NCI-H2081 (cell line): ENCODE measurements at regions not wholly inside any gene's neighbourhood (a gene's known extent, or its start where the extent isn't known, plus 50 kb on each side); places are given as distances from the start of the nearest gene placed in this dataset.

Experiments used
- DNase-seq, 2 experiments: peaks; one replicate each; lab custom pipeline; 2025; lab: John Stamatoyannopoulos, UW

GRCh38 chr16:55169780-55170179 lies 154.2 kb upstream of the IRX6 start:
- no peak for DNase-seq

- DNase-seq: no peak
These were observed 152.8 kb upstream of the IRX6 start for GRCh38 chr16:55171241-55171640.

GRCh38 chr16:55175389-55175788 lies 148.6 kb upstream of the IRX6 start:
- DNase-seq: no peak

GRCh38 chr16:55176901-55177300 lies 147.1 kb upstream of the IRX6 start:
- DNase-seq: no peak

- no peak for DNase-seq
These were observed 144.6 kb upstream of the IRX6 start for GRCh38 chr16:55179411-55179810.

GRCh38 chr16:55179852-55180585 lies 144.0 kb upstream of the IRX6 start:
- DNase-seq: no peak

GRCh38 chr16:55184052-55184451 lies 140.0 kb upstream of the IRX6 start:
- no peak for DNase-seq

- DNase-seq: no peak
These were observed 139.4 kb upstream of the IRX6 start for GRCh38 chr16:55184619-55185018.

- DNase-seq: peak; percentile 0 to 32
These were observed 134.8 kb upstream of the IRX6 start for GRCh38 chr16:55189224-55189623.

GRCh38 chr16:55189682-55190636 lies 134.0 kb upstream of the IRX6 start:
- DNase-seq: peak; percentile 70 to 79

- no peak for DNase-seq
These were observed 131.3 kb upstream of the IRX6 start for GRCh38 chr16:55192734-55193133.

- DNase-seq: no peak
These were observed 120.4 kb upstream of the IRX6 start for GRCh38 chr16:55203570-55203969.

GRCh38 chr16:55204069-55204468 lies 119.9 kb upstream of the IRX6 start:
- no peak for DNase-seq

GRCh38 chr16:55204923-55205322 lies 119.1 kb upstream of the IRX6 start:
- DNase-seq: no peak

- DNase-seq: no peak
These were observed 116.1 kb upstream of the IRX6 start for GRCh38 chr16:55207693-55208428.

- no peak for DNase-seq
These were observed 114.4 kb upstream of the IRX6 start for GRCh38 chr16:55209626-55210025.

- no peak for DNase-seq
These were observed 111.2 kb upstream of the IRX6 start for GRCh38 chr16:55212791-55213190.

GRCh38 chr16:55214412-55214811 lies 109.6 kb upstream of the IRX6 start:
- no peak for DNase-seq

- DNase-seq: no peak
These were observed 109.0 kb upstream of the IRX6 start for GRCh38 chr16:55214974-55215494.

GRCh38 chr16:55217392-55217791 lies 106.6 kb upstream of the IRX6 start:
- DNase-seq: no peak

- no peak for DNase-seq
These were observed 102.2 kb upstream of the IRX6 start for GRCh38 chr16:55221836-55222235.

- DNase-seq: no peak
These were observed 101.5 kb upstream of the IRX6 start for GRCh38 chr16:55222486-55222885.
